Duodenal mucosa (tissue), 2 donors: ENCODE measurements at regions not wholly inside any gene's neighbourhood (a gene's known extent, or its start where the extent isn't known, plus 50 kb on each side); places are given as distances from the start of the nearest gene placed in this dataset.

ENCODE experiments used
- H3K27ac ChIP-seq: one replicate; pipeline ENCODE4 v1.7.0; 2013; ENCODE audit warnings: low read depth, low read length
- H3K27me3 ChIP-seq, 2 donors: one replicate each; pipeline ENCODE4 v1.7.0; 2013; ENCODE audit warnings: low read length in 2 of 2, control low read depth in 1 of 2; ENCODE audit not compliant: insufficient read depth in 2 of 2, control insufficient read depth in 1 of 2
- H3K36me3 ChIP-seq, 2 donors: one replicate each; pipeline ENCODE4 v1.7.0; 2013; ENCODE audit warnings: low read length in 2 of 2, control low read depth in 1 of 2; ENCODE audit not compliant: insufficient read depth in 2 of 2, control insufficient read depth in 1 of 2
- H3K4me1 ChIP-seq, 2 donors: one replicate each; pipeline ENCODE4 v1.7.0; 2013; ENCODE audit warnings: low read length in 2 of 2, control low read depth in 1 of 2; ENCODE audit not compliant: insufficient read depth in 2 of 2, control insufficient read depth in 1 of 2
- H3K4me3 ChIP-seq, 2 donors: one replicate each; pipeline ENCODE4 v1.7.0; 2013; ENCODE audit warnings: low read length in 2 of 2, low read depth in 1 of 2
- H3K9ac ChIP-seq, 2 donors: one replicate each; pipeline ENCODE4 v1.7.0; 2013; ENCODE audit warnings: low read length in 2 of 2, low read depth in 1 of 2
- H3K9me3 ChIP-seq, 2 donors: one replicate each; pipeline ENCODE4 v1.7.0; 2013; ENCODE audit warnings: low read length in 2 of 2, control low read depth in 1 of 2; ENCODE audit not compliant: control insufficient read depth in 1 of 2

GRCh38 chr10:128422190-128422589, 296.0 kb upstream of the MKI67 start:
- Histone ChIP-seq H3K4me1 (no peaks in the 10 kb centered on the region), H3K27ac (no peak overlapping the region), H3K9me3 (no peaks in the 10 kb centered on the region), H3K4me3 (no peak overlapping the region), H3K9ac (no peak overlapping the region), H3K36me3 (no peaks in the 10 kb centered on the region), H3K27me3 (no peaks in the 10 kb centered on the region)

GRCh38 chr10:128422999-128423398, 296.8 kb upstream of the MKI67 start:
- no peaks in the 10 kb centered on the region for H3K27me3 ChIP-seq
- H3K27ac ChIP-seq: no peak overlapping the region
- no peak overlapping the region for H3K4me3 ChIP-seq
- H3K9ac ChIP-seq: no peak overlapping the region
- H3K4me1 ChIP-seq: no peaks in the 10 kb centered on the region
- no peaks in the 10 kb centered on the region for H3K9me3 ChIP-seq
- no peaks in the 10 kb centered on the region for H3K36me3 ChIP-seq

- Histone ChIP-seq H3K36me3 (no peaks in the 10 kb centered on the region), H3K27me3 (no peaks in the 10 kb centered on the region), H3K4me1 (no peaks in the 10 kb centered on the region), H3K9me3 (no peaks in the 10 kb centered on the region), H3K4me3 (no peak overlapping the region), H3K27ac (no peak overlapping the region), H3K9ac (no peak overlapping the region)
Observed at GRCh38 chr10:128429321-128429720, 303.1 kb upstream of the MKI67 start.

- no peaks in the 10 kb centered on the region for H3K9me3 ChIP-seq
- no peaks in the 10 kb centered on the region for H3K27me3 ChIP-seq
- no peak overlapping the region for H3K9ac ChIP-seq
- H3K4me3 ChIP-seq: no peak overlapping the region
- no peak overlapping the region for H3K27ac ChIP-seq
- no peaks in the 10 kb centered on the region for H3K4me1 ChIP-seq
- no peaks in the 10 kb centered on the region for H3K36me3 ChIP-seq
Observed at GRCh38 chr10:128429835-128430513, 303.8 kb upstream of the MKI67 start.

GRCh38 chr10:128431083-128431482, 304.9 kb upstream of the MKI67 start:
- Histone ChIP-seq H3K27ac (no peak overlapping the region), H3K9me3 (no peaks in the 10 kb centered on the region), H3K27me3 (peaks cover 0 to 4% of the 10 kb centered on the region in 2 donors), H3K36me3 (no peaks in the 10 kb centered on the region), H3K9ac (no peak overlapping the region), H3K4me3 (no peak overlapping the region), H3K4me1 (no peaks in the 10 kb centered on the region)

- H3K4me1 ChIP-seq: no peaks in the 10 kb centered on the region
- no peak overlapping the region for H3K9ac ChIP-seq
- H3K4me3 ChIP-seq: no peak overlapping the region
- H3K27me3 ChIP-seq: peaks cover 0 to 4% of the 10 kb centered on the region in 2 donors
- no peaks in the 10 kb centered on the region for H3K9me3 ChIP-seq
- no peak overlapping the region for H3K27ac ChIP-seq
- H3K36me3 ChIP-seq: no peaks in the 10 kb centered on the region
Observed at GRCh38 chr10:128431506-128431905, 305.3 kb upstream of the MKI67 start.

- Histone ChIP-seq H3K4me1 (no peaks in the 10 kb centered on the region), H3K36me3 (no peaks in the 10 kb centered on the region), H3K27ac (no peak overlapping the region), H3K9me3 (no peaks in the 10 kb centered on the region), H3K4me3 (no peak overlapping the region), H3K9ac (no peak overlapping the region), H3K27me3 (peaks cover 0 to 4% of the 10 kb centered on the region in 2 donors)
Observed at GRCh38 chr10:128432011-128432410, 305.8 kb upstream of the MKI67 start.

GRCh38 chr10:128432423-128432822, 306.2 kb upstream of the MKI67 start:
- Histone ChIP-seq H3K9ac (no peak overlapping the region), H3K27me3 (peaks cover 0 to 4% of the 10 kb centered on the region in 2 donors)

GRCh38 chr10:128435811-128436210, 309.6 kb upstream of the MKI67 start:
- no peaks in the 10 kb centered on the region for H3K9me3 ChIP-seq
- H3K36me3 ChIP-seq: no peaks in the 10 kb centered on the region
- no peak overlapping the region for H3K9ac ChIP-seq
- H3K4me1 ChIP-seq: no peaks in the 10 kb centered on the region
- no peak overlapping the region for H3K4me3 ChIP-seq
- H3K27ac ChIP-seq: no peak overlapping the region
- H3K27me3 ChIP-seq: peaks cover 4% of the 10 kb centered on the region in 2 donors

More at GRCh38 chr10:128432423-128432822, 306.2 kb upstream of the MKI67 start:
- Histone ChIP-seq H3K4me1 (no peaks in the 10 kb centered on the region), H3K36me3 (no peaks in the 10 kb centered on the region), H3K9me3 (no peaks in the 10 kb centered on the region), H3K4me3 (no peak overlapping the region), H3K27ac (no peak overlapping the region)

- no peaks in the 10 kb centered on the region for H3K36me3 ChIP-seq
- no peak overlapping the region for H3K27ac ChIP-seq
- no peak overlapping the region for H3K4me3 ChIP-seq
- no peaks in the 10 kb centered on the region for H3K4me1 ChIP-seq
- H3K9me3 ChIP-seq: no peaks in the 10 kb centered on the region
- H3K27me3 ChIP-seq: peaks cover 4% of the 10 kb centered on the region in 2 donors
- H3K9ac ChIP-seq: no peak overlapping the region
Observed at GRCh38 chr10:128437786-128438345, 311.6 kb upstream of the MKI67 start.
